Endothelial cell (in vitro differentiated cells): ENCODE measurements at regions not wholly inside any gene's neighbourhood (a gene's known extent, or its start where the extent isn't known, plus 50 kb on each side); places are given as distances from the start of the nearest gene placed in this dataset.

ENCODE experiments used
- DNase-seq: peaks from one replicate; pipeline ENCODE4 v3.0.0; 2021; ENCODE audit warnings: low spot score
- H3K27ac Mint-ChIP-seq: one replicate; pipeline ENCODE4 v1.8.0; 2021; ENCODE audit warnings: mixed read lengths, inconsistent platforms; ENCODE audit not compliant: unreplicated experiment
- H3K27me3 Mint-ChIP-seq: one replicate; pipeline ENCODE4 v1.8.0; 2021; ENCODE audit warnings: mild to moderate bottlenecking, moderate library complexity, mixed read lengths, inconsistent platforms; ENCODE audit not compliant: unreplicated experiment
- H3K36me3 Mint-ChIP-seq: one replicate; pipeline ENCODE4 v1.8.0; 2021; ENCODE audit warnings: mild to moderate bottlenecking, low read depth, mixed read lengths, inconsistent platforms; ENCODE audit not compliant: unreplicated experiment
- H3K4me1 Mint-ChIP-seq: one replicate; pipeline ENCODE4 v1.8.0; 2021; ENCODE audit warnings: mild to moderate bottlenecking, mixed read lengths, inconsistent platforms; ENCODE audit not compliant: unreplicated experiment
- H3K4me3 Mint-ChIP-seq: one replicate; pipeline ENCODE4 v1.8.0; 2021; ENCODE audit warnings: mild to moderate bottlenecking, mixed read lengths, inconsistent platforms; ENCODE audit not compliant: unreplicated experiment
- H3K9me3 Mint-ChIP-seq: one replicate; pipeline ENCODE4 v1.8.0; 2021; ENCODE audit warnings: mixed read lengths, inconsistent platforms; ENCODE audit not compliant: unreplicated experiment
- CTCF ChIP-seq: fragments of 200-600 bp; sonication (generic); IDR thresholded peaks from one replicate; pipeline ENCODE4 v1.5.0; 2021; ENCODE audit warnings: antibody characterized with exemption; ENCODE audit not compliant: unreplicated experiment

- Mint-ChIP-seq H3K36me3 (no peaks in the 10 kb centered on the region), H3K27ac (no peak overlapping the region)
These were observed 812.0 kb upstream of the RAB6C start for GRCh38 chr2:129167456-129167855.

GRCh38 chr2:129170570-129170969 is 808.9 kb upstream of the RAB6C start:
- Mint-ChIP-seq H3K27ac (no peak overlapping the region), H3K9me3 (no peaks in the 10 kb centered on the region), H3K27me3 (no peaks in the 10 kb centered on the region), H3K4me3 (no peak overlapping the region), H3K4me1 (peaks cover 4% of the 10 kb centered on the region), H3K36me3 (no peaks in the 10 kb centered on the region)
- DNase-seq: no peak
- no peak for TF ChIP-seq CTCF

More at GRCh38 chr2:129167456-129167855, 812.0 kb upstream of the RAB6C start:
- Mint-ChIP-seq H3K9me3 (no peaks in the 10 kb centered on the region), H3K4me3 (no peak overlapping the region), H3K27me3 (no peaks in the 10 kb centered on the region), H3K4me1 (peaks cover 4% of the 10 kb centered on the region)
- no peak for TF ChIP-seq CTCF
- DNase-seq: no peak

- Mint-ChIP-seq H3K4me3 (no peak overlapping the region), H3K36me3 (no peaks in the 10 kb centered on the region), H3K4me1 (peaks cover 3% of the 10 kb centered on the region), H3K27me3 (no peaks in the 10 kb centered on the region), H3K9me3 (no peaks in the 10 kb centered on the region), H3K27ac (no peak overlapping the region)
- no peak for TF ChIP-seq CTCF
- DNase-seq: no peak
These were observed 805.3 kb upstream of the RAB6C start for GRCh38 chr2:129174143-129174542.

GRCh38 chr2:129175051-129175450 is 804.4 kb upstream of the RAB6C start:
- H3K27ac Mint-ChIP-seq: no peak overlapping the region
- no peak for DNase-seq
- no peaks in the 10 kb centered on the region for H3K27me3 Mint-ChIP-seq
- TF ChIP-seq CTCF: no peak
- H3K36me3 Mint-ChIP-seq: no peaks in the 10 kb centered on the region
- H3K4me3 Mint-ChIP-seq: no peak overlapping the region
- no peaks in the 10 kb centered on the region for H3K9me3 Mint-ChIP-seq
- H3K4me1 Mint-ChIP-seq: no peaks in the 10 kb centered on the region

GRCh38 chr2:129176375-129176774 is 803.1 kb upstream of the RAB6C start:
- H3K4me1 Mint-ChIP-seq: no peaks in the 10 kb centered on the region
- no peak for DNase-seq
- H3K27me3 Mint-ChIP-seq: no peaks in the 10 kb centered on the region
- no peak overlapping the region for H3K4me3 Mint-ChIP-seq
- no peak for TF ChIP-seq CTCF
- H3K36me3 Mint-ChIP-seq: no peaks in the 10 kb centered on the region
- H3K9me3 Mint-ChIP-seq: no peaks in the 10 kb centered on the region
- no peak overlapping the region for H3K27ac Mint-ChIP-seq
